GM21447 (cell line): ENCODE measurements at regions not wholly inside any gene's neighbourhood (a gene's known extent, or its start where the extent isn't known, plus 50 kb on each side); places are given as distances from the start of the nearest gene placed in this dataset.
"Not testable (repeated sequence)": the region's sequence is repeated elsewhere in the genome, so short reads cannot be mapped to it uniquely, and the experiment has no call there.

Source experiments
- ATAC-seq: cut with Tn5 transposase; IDR thresholded peaks from one replicate; pipeline ENCODE4 v1.9.1; 2021; ENCODE audit not compliant: unreplicated experiment

- ATAC-seq: not testable (repeated sequence)
These were observed 211.3 kb upstream of the TGIF2LY start for GRCh38 chrY:3367535-3367934.

DNA sequence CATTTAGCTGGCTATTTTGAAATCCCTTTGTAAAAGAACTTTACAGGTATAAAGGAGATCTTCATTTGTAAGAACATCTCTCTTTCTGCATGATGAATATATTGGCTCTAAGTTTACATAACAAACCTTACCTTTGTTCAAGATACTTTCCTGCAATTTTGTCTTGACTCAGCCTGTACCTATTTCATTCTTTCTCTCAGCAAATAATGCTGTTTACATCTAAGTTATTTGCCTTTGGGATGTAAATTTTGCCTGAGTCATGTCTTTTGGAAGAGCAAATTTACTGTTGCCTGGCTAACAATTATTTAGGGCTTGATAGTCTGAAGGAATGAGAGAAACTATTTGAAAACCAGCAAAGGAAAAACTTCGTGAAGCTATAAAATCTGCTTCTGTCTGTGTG, 210.4 kb upstream of the TGIF2LY start:
- ATAC-seq: not testable (repeated sequence)

- ATAC-seq: not testable (repeated sequence)
These were observed 187.4 kb upstream of the TGIF2LY start for GRCh38 chrY:3391508-3391907.

GRCh38 chrY:3404241-3404640, 174.6 kb upstream of the TGIF2LY start:
- ATAC-seq: not testable (repeated sequence)

- ATAC-seq: not testable (repeated sequence)
These were observed 173.3 kb upstream of the TGIF2LY start for GRCh38 chrY:3405585-3405984.

- ATAC-seq: not testable (repeated sequence)
These were observed 171.9 kb upstream of the TGIF2LY start for GRCh38 chrY:3406896-3407452.

DNA sequence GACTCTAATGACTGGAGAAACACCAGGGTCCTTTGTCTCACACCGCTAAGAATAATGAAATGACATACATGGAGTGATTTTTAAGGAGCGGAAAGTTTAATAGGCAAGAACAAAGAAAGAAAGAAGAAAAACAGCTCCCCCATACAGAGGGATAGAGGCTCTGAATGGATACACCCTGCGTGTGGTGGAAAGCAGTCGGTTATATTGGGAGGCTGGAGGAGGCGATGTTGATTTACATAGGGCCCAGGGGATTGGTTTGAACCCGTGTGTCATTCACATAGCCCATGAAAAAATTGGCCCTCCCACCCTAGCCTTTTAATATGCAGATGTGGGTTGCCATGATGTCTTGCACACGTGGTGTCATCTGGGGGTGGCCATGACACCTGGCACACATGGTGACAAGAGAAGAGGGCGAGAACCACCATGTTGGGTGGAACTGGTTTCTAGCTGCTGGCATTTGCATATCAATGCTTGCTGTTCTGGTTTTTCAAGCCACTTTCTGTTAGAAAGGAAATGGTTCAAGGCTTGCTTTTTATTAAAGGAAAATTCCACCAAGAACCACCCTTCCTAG, 168.5 kb upstream of the TGIF2LY start:
- ATAC-seq: not testable (repeated sequence)
